IPS-18c (cell line): ENCODE measurements at regions not wholly inside any gene's neighbourhood (a gene's known extent, or its start where the extent isn't known, plus 50 kb on each side); places are given as distances from the start of the nearest gene placed in this dataset.

Source experiments
- H3K4me3 ChIP-seq: 2 replicates; pipeline ENCODE4 v1.7.0; 2013; ENCODE audit warnings: low read depth, mild to moderate bottlenecking, low read length, moderate library complexity; ENCODE audit not compliant: insufficient read depth
- H3K9me3 ChIP-seq: one replicate; pipeline ENCODE4 v1.6.1; 2013; ENCODE audit warnings: mild to moderate bottlenecking, low read length, moderate library complexity; ENCODE audit not compliant: control insufficient read depth, insufficient read depth

- Histone ChIP-seq H3K9me3 (peaks cover 2% of the 10 kb centered on the region), H3K4me3 (no peak overlapping the region)
Measured at GRCh38 chr6:166025149-166025898, 142.3 kb downstream of the TBXT start.

GRCh38 chr6:166024252-166024651, 143.4 kb downstream of the TBXT start:
- no peak overlapping the region for H3K4me3 ChIP-seq

GRCh38 chr6:166023273-166023989, 144.2 kb downstream of the TBXT start:
- no peak overlapping the region for H3K4me3 ChIP-seq
- H3K9me3 ChIP-seq: peaks cover 2% of the 10 kb centered on the region

More at GRCh38 chr6:166024252-166024651, 143.4 kb downstream of the TBXT start:
- peaks cover 2% of the 10 kb centered on the region for H3K9me3 ChIP-seq

DNA sequence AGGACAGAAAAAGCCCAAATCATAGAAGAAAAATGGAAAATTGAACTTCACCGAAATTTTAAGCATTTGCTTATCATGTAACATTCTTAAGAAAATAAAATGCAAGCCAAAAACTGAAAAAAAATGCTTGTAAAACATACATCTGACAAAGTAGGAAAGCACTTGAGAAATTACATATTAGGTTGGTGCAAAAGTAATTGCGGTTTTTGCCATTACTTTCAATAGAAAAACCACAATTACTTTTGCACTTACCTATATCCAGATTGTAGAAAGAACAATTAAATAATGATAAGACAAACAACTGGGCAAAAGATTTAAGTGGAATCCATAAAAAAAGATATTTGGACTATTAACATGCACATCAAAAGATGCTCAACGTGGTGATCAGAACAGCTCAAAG, 146.2 kb downstream of the TBXT start:
- H3K4me3 ChIP-seq: no peak overlapping the region
- no peaks in the 10 kb centered on the region for H3K9me3 ChIP-seq

- Histone ChIP-seq H3K4me3 (no peak overlapping the region), H3K9me3 (no peaks in the 10 kb centered on the region)
Measured at GRCh38 chr6:166019214-166019613, 148.4 kb downstream of the TBXT start.

- H3K9me3 ChIP-seq: no peaks in the 10 kb centered on the region
- H3K4me3 ChIP-seq: no peak overlapping the region
Measured at GRCh38 chr6:166017032-166017635, 150.5 kb downstream of the TBXT start.

DNA sequence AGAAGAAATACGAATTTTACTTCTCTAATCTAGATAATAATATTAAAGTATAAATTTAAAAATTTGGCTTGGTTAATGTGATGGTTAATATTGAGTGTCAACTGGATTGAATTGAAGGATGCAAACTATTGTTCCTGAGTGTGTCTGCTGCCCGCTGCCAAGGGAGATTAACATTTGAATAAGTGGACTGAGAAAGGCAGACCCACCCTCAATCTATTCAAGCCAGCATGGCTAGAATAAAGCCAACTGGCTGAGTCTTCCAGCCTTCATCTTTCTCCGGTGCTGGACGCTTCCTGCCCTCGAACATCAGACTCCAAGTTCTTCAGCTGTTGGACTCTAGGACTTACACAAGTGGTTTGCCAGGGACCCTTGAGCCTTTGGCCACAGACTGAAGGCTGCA, 152.7 kb downstream of the TBXT start:
- H3K4me3 ChIP-seq: no peak overlapping the region
- H3K9me3 ChIP-seq: no peaks in the 10 kb centered on the region

DNA sequence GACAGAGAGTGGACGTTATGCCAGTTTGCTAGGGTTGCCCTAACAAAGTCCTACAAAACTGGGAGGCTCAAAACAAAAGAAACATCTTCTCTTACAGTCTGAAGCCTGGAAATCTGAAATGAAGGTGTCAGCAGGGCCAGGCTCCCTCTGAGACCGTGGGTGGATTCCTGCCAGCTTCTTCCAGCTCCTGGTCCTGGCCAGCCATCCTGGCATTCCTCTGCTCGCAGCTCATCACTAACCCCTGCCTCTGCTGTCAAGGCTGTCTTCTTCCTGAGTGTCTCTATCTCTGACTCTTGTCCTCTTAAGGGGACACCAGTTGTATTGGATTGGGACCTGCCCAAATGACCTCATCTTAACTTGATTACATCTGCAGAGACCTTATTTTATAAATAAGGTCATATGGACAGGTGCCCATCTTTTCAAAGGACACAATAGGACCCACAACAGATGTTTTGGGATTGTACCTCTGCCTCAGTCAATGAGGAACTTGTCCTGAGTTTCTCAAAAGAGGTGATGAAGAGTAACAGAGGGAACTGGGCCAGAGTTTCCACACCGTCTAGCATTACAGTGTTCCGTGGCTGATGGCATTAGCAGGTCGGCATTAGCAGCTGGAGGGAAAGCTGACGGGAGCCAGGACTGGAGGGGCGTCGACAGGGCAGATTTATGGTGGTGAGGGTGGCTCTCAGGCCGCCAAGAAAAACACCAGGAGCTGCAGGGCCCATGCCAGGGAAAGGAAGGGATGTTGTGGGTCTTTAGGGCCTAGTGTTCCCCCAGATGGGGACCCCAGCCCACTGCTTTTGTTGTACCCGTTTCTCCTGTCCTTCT, 157.3 kb downstream of the TBXT start:
- Histone ChIP-seq H3K9me3 (no peaks in the 10 kb centered on the region), H3K4me3 (no peak overlapping the region)

- Histone ChIP-seq H3K4me3 (no peak overlapping the region), H3K9me3 (no peaks in the 10 kb centered on the region)
Measured at GRCh38 chr6:166009385-166010031, 158.1 kb downstream of the TBXT start.

DNA sequence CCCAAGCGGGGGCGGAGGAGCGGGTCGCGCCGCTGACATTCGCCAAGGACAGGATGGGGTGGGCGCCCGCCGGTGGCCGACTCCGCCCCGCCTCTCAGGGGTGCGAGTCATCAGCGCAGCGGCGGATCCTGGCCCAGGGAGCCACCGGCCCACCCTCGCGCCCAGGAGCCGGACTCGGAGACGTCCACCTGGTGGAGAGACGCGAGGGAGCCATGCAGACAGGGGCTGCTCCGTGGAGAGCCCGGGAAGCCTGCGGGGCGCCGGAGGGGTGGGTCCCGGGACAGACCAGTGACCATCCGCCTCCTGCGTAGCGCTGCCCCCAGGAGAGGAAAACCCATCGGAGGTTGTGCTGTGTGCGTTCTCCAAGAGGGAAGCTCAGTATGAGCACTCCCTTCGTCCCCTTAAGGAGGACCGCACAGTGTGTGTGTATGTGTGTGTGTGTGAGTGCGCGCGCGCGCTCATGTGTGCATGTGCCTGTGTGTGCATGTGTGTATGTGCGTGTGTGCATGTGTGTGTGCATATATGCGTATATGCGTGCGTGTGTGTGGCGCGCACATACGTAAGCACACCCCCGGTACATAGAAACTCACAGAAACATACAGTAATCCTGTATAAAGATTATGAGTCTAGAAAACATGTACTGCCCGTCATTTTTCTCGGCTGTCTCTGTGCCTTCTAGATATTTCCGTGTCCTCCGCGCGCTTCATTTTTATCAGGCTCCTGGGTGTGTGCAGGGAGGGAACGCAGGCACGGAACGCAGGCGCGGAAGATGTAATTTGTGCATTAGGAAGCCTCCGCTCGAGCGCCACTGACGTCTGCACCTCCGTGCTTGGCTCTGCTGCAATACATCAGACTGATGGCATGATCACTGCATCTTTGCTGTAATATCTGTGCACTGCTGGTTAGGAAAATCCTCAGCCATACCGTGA, 158.9 kb downstream of the TBXT start:
- H3K4me3 ChIP-seq: peak overlapping the region; percentile 54
- no peaks in the 10 kb centered on the region for H3K9me3 ChIP-seq

GRCh38 chr6:166007349-166008263, 160.0 kb downstream of the TBXT start:
- Histone ChIP-seq H3K9me3 (no peaks in the 10 kb centered on the region), H3K4me3 (no peak overlapping the region)

DNA sequence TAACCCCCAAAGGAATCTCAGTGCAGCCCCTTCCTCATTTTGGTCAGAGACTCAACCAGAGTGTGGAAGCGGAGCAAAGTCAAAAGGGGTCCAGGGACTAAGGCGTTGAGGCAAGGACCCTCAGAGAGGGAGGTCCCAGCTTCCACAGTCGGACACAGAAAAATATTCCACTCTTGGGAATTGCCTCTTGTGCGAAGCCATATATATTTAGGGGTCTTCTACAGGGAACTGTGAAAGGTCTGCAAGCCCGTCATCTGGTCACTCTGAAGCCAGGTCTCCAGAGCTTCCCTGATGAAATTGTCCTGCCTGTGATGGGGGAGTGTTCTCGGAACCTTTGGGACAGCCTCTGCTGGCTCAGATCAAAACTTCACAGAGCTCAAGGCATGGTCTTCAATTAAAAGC, 160.8 kb downstream of the TBXT start:
- H3K4me3 ChIP-seq: no peak overlapping the region
- H3K9me3 ChIP-seq: peaks cover under 1% of the 10 kb centered on the region

DNA sequence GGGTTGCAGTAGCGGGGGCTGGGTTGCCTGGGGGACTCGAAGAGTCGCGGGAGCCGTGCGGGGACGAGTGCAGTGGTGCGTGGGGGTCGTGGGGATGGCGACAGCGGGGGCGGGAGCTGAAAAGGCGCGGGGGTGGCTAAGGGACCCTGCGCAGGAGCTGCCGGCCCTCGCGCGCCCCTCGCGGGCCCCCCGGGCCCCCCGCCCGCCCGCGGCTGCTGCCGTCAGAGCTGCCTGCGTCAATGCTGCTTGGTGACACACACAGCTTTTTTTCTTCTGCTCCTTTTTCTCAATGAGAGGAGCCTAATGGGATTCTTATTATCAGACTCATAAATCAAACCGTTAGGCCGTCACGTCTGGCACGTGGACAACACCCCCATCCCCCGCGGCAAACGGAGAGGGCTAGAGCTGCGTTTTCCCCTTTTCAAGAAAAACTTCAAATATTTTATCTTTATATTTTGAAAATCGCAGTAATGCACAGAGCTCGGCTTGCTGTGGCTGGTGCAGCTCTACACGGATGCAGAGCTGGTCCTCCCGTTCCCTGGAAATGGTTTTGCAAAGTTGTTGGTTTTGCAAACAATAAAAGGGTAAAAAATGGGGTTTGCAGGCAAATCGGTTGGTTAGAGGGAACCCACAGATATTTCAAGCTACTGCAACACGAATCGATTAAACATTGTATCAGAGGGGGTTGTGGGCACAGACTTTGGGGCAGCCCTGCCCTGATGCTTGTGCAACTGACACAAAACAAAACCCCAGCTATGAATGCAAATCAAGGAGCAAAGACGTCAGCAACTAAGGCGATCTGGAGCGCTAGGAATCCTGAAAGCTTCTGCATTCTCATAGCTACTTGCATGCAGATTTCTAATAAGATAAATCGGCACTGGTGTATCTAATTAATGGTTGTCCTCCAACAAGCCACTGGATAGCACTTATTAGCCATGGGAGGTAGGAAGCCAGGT, 161.4 kb downstream of the TBXT start:
- Histone ChIP-seq H3K4me3 (peak overlapping the region; percentile 34), H3K9me3 (peaks cover 2% of the 10 kb centered on the region)

- peaks cover 2% of the 10 kb centered on the region for H3K9me3 ChIP-seq
- H3K4me3 ChIP-seq: peak overlapping the region; percentile 34
Measured at GRCh38 chr6:166005401-166005943, 162.2 kb downstream of the TBXT start.
